DMS153 (cell line): ENCODE measurements at regions not wholly inside any gene's neighbourhood (a gene's known extent, or its start where the extent isn't known, plus 50 kb on each side); places are given as distances from the start of the nearest gene placed in this dataset.

Experiments used
- DNase-seq: peaks from one replicate; lab custom pipeline; 2025; lab: John Stamatoyannopoulos, UW

- no peak for DNase-seq
Observed at GRCh38 chr15:38696109-38696727, 131.6 kb upstream of the RASGRP1 start.

- no peak for DNase-seq
Observed at GRCh38 chr15:38696790-38697495, 132.3 kb upstream of the RASGRP1 start.

GRCh38 chr15:38698254-38698653, 133.6 kb upstream of the RASGRP1 start:
- DNase-seq: no peak

- peak; percentile 4 for DNase-seq
Observed at GRCh38 chr15:38699633-38700230, 135.1 kb upstream of the RASGRP1 start.

GRCh38 chr15:38701149-38701548, 136.5 kb upstream of the RASGRP1 start:
- no peak for DNase-seq

- DNase-seq: peak; percentile 25
Observed at GRCh38 chr15:38702178-38702912, 137.7 kb upstream of the RASGRP1 start.

GRCh38 chr15:38705436-38706219, 141.0 kb upstream of the RASGRP1 start:
- DNase-seq: no peak

- DNase-seq: no peak
Observed at GRCh38 chr15:38706956-38707355, 142.3 kb upstream of the RASGRP1 start.

GRCh38 chr15:38707802-38708671, 143.4 kb upstream of the RASGRP1 start:
- no peak for DNase-seq

- DNase-seq: no peak
Observed at GRCh38 chr15:38708672-38709180, 144.1 kb upstream of the RASGRP1 start.

- no peak for DNase-seq
Observed at GRCh38 chr15:38709196-38709595, 144.6 kb upstream of the RASGRP1 start.

GRCh38 chr15:38714309-38715072, 149.9 kb upstream of the RASGRP1 start:
- DNase-seq: no peak

GRCh38 chr15:38720893-38721567, 156.4 kb upstream of the RASGRP1 start:
- no peak for DNase-seq

- DNase-seq: no peak
Observed at GRCh38 chr15:38721568-38721945, 156.9 kb upstream of the RASGRP1 start.

GRCh38 chr15:38722236-38722635, 157.6 kb upstream of the RASGRP1 start:
- no peak for DNase-seq

GRCh38 chr15:38724827-38725226, 160.2 kb upstream of the RASGRP1 start:
- no peak for DNase-seq

- DNase-seq: no peak
Observed at GRCh38 chr15:38726187-38726586, 161.6 kb upstream of the RASGRP1 start.

GRCh38 chr15:38733331-38733730, 168.7 kb upstream of the RASGRP1 start:
- DNase-seq: no peak

- no peak for DNase-seq
Observed at GRCh38 chr15:38740206-38740605, 175.6 kb upstream of the RASGRP1 start.
